Esophagus squamous epithelium (tissue), 4 donors: ENCODE measurements at regions not wholly inside any gene's neighbourhood (a gene's known extent, or its start where the extent isn't known, plus 50 kb on each side); places are given as distances from the start of the nearest gene placed in this dataset.

Experiments
- CTCF ChIP-seq, 6 experiments: fragments of 450-650 bp in 4 of 6; fragments of 200-600 bp in 2 of 6; sonication (generic) in 2 of 6; IDR thresholded peaks; one replicate each; pipeline ENCODE4 v1.5.1; 2016 to 2019; ENCODE audit warnings: antibody characterized with exemption in 6 of 6, mild to moderate bottlenecking in 4 of 6, moderate library complexity in 4 of 6
- POLR2A ChIP-seq, 4 donors: fragments of 450-650 bp; IDR thresholded peaks; one replicate each; pipeline ENCODE4 v1.6.1; 2017; ENCODE audit warnings: antibody characterized with exemption in 4 of 4, mild to moderate bottlenecking in 4 of 4, moderate library complexity in 3 of 4

GRCh38 chr2:200744201-200744602 is 67.5 kb upstream of the BZW1 start:
- no peak for TF ChIP-seq CTCF (IDR thresholded peaks at IDR 0.05)
- TF ChIP-seq POLR2A (IDR thresholded peaks at IDR 0.05) = no peak
